Endothelial cell of umbilical vein (primary cell): ENCODE measurements at regions not wholly inside any gene's neighbourhood (a gene's known extent, or its start where the extent isn't known, plus 50 kb on each side); places are given as distances from the start of the nearest gene placed in this dataset.

Source experiments
- CTCF ChIP-seq, 2 donors: IDR thresholded peaks; 1 replicate in 1 of 2; 2 replicates in 1 of 2; pipeline ENCODE4 v1.5.1; 2011; ENCODE audit warnings: low read length in 2 of 2, mild to moderate bottlenecking in 2 of 2, moderate library complexity in 2 of 2, control low read depth in 1 of 2, inconsistent platforms in 1 of 2, low read depth in 1 of 2; ENCODE audit not compliant: insufficient read depth in 1 of 2; ENCODE audit errors: extremely low read depth in 1 of 2
- EZH2 ChIP-seq: IDR thresholded peaks from 2 replicates; pipeline ENCODE4 v1.6.1; 2012; ENCODE audit warnings: borderline replicate concordance, low read depth, mild to moderate bottlenecking, moderate library complexity, low read length, inconsistent platforms; ENCODE audit not compliant: severe bottlenecking
- FOS ChIP-seq: IDR thresholded peaks from 2 replicates; pipeline ENCODE4 v1.6.1; 2011; ENCODE audit warnings: mild to moderate bottlenecking, low read length, moderate library complexity, borderline replicate concordance; ENCODE audit not compliant: insufficient read depth
- MAX ChIP-seq: IDR thresholded peaks from 2 replicates; pipeline ENCODE4 v1.6.1; 2011; ENCODE audit not compliant: insufficient read depth, insufficient read length
- POLR2A ChIP-seq: IDR thresholded peaks from 2 replicates; pipeline ENCODE4 v1.6.1; 2012; ENCODE audit warnings: low read depth, mild to moderate bottlenecking, control low read depth, low read length
- POLR2AphosphoS5 ChIP-seq: IDR thresholded peaks from 2 replicates; pipeline ENCODE4 v1.6.1; 2012; ENCODE audit warnings: low read depth, mild to moderate bottlenecking, control low read depth, low read length, moderate library complexity; ENCODE audit not compliant: insufficient read depth

GRCh38 chr4:159555873-159556272, 453.0 kb downstream of the RAPGEF2 start:
- no peak for TF ChIP-seq POLR2A
- no peak for TF ChIP-seq POLR2AphosphoS5
- no peak for TF ChIP-seq CTCF (IDR thresholded peaks at IDR 0.05; ENCODE audit: extremely low read depth in 1 of 2, insufficient read depth in 1 of 2, low read depth in 1 of 2, low read length in 2 of 2)
- no peak for TF ChIP-seq FOS
- TF ChIP-seq EZH2, result no peak
- no peak for TF ChIP-seq MAX
